NT2/D1 (cell line): ENCODE measurements at regions not wholly inside any gene's neighbourhood (a gene's known extent, or its start where the extent isn't known, plus 50 kb on each side); places are given as distances from the start of the nearest gene placed in this dataset.

Experiments used
- SUZ12 ChIP-seq: IDR thresholded peaks from 2 replicates; pipeline ENCODE4 v1.6.1; 2011; ENCODE audit not compliant: insufficient read length, insufficient read depth; ENCODE audit errors: extremely low read depth
- YY1 ChIP-seq: IDR thresholded peaks from 2 replicates; pipeline ENCODE4 v1.6.1; 2011; ENCODE audit not compliant: insufficient read length, insufficient read depth
- ZNF274 ChIP-seq: IDR thresholded peaks from 2 replicates; pipeline ENCODE4 v1.6.1; 2011; ENCODE audit warnings: mild to moderate bottlenecking, low read depth, low read length

DNA sequence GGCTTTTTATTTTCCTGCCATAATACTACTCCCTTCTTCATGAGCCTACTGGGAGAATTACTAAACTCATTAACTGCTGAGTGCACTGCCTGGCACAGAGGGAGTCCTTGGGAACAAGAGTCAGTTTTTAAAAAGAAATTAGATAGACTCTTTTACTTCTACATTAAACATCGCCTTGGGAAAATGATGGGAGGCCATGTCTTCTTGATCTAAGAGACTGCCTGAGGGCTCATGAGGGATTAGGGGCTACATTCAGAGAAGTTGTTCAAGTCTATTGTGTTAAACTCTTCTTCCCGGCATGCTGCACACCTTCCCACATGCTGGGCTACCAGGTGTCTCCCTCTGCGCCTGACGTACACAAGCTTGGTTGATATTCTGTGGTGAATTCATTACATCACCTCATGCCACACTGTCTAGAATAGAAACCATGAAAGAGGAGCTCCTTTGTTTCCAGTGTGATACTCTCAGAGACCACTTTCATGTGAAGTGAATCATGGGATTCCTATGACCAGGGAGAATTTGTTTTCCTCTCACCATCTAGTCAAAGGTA lies 1422.3 kb downstream of the AACS start:
- no peak for TF ChIP-seq YY1
- TF ChIP-seq ZNF274: no peak
- no peak for TF ChIP-seq SUZ12
